ENCODE measurements at regions not wholly inside any gene's neighbourhood (a gene's known extent, or its start where the extent isn't known, plus 50 kb on each side); places are given as distances from the start of the nearest gene placed in this dataset.

DNA sequence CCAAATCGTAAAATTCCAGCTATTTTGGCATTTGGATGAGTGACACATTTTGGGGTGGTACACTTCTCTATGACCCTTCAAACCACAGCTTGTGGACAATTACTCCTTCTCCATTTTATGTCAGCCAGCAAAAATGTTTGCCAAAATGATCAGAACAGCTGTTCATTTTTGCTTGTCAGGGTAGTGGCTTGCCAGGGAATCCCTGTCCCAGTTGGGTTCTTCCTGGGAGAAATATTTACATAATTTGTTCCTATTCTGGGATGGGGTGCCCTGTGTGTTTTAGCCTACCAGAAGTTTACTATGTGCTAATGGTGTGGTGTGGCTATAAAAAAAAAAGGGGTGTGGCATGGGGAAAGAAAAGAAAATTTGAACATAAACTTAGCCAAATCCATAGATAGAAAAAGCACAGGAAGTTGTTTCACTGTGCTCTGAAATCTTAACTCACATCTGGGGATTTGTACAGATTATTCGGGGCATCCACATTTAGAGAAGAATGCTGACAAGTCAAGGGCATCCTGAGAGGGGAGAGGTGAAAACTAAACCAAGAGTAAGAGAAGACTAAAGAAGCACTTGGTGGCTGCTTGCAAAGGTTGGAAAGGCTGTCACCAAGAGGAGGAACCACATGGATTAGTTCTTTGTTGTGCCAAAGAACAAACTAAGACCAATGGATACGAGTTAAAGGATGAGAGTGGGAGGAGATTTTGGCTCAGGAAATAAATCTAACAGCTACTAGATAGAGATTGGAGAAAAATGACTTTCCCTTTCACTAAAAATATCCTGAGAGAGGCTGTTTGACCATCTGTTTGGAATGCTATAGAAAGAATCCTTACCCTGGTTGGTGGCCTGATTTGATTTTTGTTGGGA lies 55.2 kb upstream of the RBM24 start:
- no peak for DNase-seq (ENCODE audit: extremely low spot score)
- no peak for TF ChIP-seq CTCF (IDR thresholded peaks at IDR 0.05; ENCODE audit: control extremely low read depth, extremely low read depth, low read depth, missing control alignments)
- CTCF ChIA-PET: no interaction called here
- POLR2A ChIA-PET: no interaction called here

DNA sequence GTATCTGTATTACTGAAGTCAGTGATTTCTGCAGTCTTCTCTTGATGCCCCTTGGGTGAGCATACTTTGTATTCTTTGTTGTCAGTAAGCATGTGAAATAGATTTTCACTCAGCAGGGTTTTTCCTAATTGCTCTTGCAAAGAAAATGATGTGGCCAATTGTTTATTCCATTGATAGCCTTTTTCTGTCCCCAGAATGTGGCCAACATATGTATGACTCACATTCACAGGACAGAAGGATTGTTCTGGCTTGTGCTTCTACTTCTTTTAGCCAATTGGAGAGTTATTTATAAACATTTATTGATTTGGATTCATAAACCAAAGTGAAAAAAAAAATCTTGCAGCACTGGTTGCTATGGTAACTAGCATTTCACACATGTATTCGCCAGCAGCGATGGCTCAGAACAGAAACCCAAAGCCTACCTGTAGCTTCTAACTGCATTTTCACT lies 54.4 kb upstream of the RBM24 start:
- POLR2A ChIA-PET: no interaction called here

DNA sequence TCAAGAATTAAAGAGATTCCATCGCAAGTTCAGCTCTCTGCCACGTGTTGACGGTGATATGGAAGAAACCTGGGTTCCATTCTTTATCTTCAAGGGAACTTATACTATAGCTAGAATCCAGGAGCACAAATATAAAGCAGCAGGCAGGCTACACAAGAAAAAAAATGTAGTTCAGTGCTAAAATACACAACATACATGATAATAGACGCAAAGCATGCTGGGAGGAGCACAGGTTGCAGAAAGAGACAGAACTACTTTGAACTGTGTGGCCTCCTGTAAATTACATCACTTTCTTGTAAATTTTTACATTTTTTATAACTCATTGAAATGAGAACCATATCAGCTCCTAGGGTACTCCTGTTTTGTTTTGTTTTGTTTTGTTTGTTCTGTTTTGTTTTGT lies 53.8 kb upstream of the RBM24 start:
- no peak for DNase-seq (ENCODE audit: extremely low spot score)
- ChIA-PET CTCF (no interaction called here), POLR2A (no interaction called here)
- TF ChIP-seq CTCF (IDR thresholded peaks at IDR 0.05; ENCODE audit: control extremely low read depth, extremely low read depth, low read depth, missing control alignments): no peak

More for the DNA sequence above, 54.4 kb upstream of the RBM24 start:
- DNase-seq (ENCODE audit: extremely low spot score): no peak
- CTCF ChIA-PET: no interaction called here
- TF ChIP-seq CTCF (IDR thresholded peaks at IDR 0.05; ENCODE audit: control extremely low read depth, extremely low read depth, low read depth, missing control alignments): no peak
